Left ventricle myocardium inferior (tissue), 1 donor: ENCODE measurements at regions not wholly inside any gene's neighbourhood (a gene's known extent, or its start where the extent isn't known, plus 50 kb on each side); places are given as distances from the start of the nearest gene placed in this dataset.
"Not testable (repeated sequence)": the region's sequence is repeated elsewhere in the genome, so short reads cannot be mapped to it uniquely, and the experiment has no call there.

Source experiments
- DNase-seq: peaks from one replicate; pipeline ENCODE4 v3.0.0-alpha.2; 2020
- H3K27ac ChIP-seq: fragments of 200-600 bp; replicated peaks from 2 replicates; pipeline ENCODE4 v1.8.0; 2021
- H3K27me3 ChIP-seq: fragments of 200-600 bp; 2 replicates; pipeline ENCODE4 v1.8.0; 2021; ENCODE audit warnings: low read depth
- H3K36me3 ChIP-seq: fragments of 200-600 bp; 2 replicates; pipeline ENCODE4 v1.8.0; 2021
- H3K4me1 ChIP-seq: fragments of 200-600 bp; 2 replicates; pipeline ENCODE4 v1.8.0; 2021
- H3K4me3 ChIP-seq: fragments of 200-600 bp; 2 replicates; pipeline ENCODE4 v1.8.0; 2021; ENCODE audit warnings: mild to moderate bottlenecking, moderate library complexity
- H3K9me3 ChIP-seq: fragments of 200-600 bp; replicated peaks from 2 replicates; pipeline ENCODE4 v1.8.0; 2021
- intact Hi-C: fragments of 100-400 bp; cut with micrococcal nuclease; formaldehyde crosslinking; loops from one replicate; pipeline ENCODE4 v1.11.0; 2022
- TF ChIP-seq, protein P1 (sequence below): fragments of 200-600 bp; IDR thresholded peaks from 2 replicates; pipeline ENCODE4 v1.8.0; 2021; ENCODE audit warnings: antibody characterized with exemption, mild to moderate bottlenecking, borderline replicate concordance
- donor health status: DM: no; HTN: yes; CAD: no; lungs with severe emphysema.

DNA sequence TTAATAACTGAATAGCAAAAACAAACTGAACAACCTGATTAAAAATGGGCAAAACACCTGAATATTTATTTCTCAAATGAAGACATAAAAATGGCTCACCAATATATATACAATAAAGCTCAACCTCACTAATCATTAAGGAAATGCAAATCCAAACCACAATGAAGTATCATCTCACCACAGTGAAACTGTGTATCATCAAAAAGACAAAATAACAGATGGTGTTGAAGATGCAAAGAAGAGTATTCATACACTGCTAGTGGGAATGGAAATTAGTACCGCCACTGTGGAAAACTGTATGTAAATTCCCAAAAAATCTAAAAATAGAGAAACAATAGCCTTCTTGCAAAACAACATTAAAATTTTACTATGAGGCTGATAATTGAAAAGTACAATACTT lies 1660.1 kb upstream of the B3GALT2 start:
- Histone ChIP-seq H3K9me3 (no peaks in the 10 kb centered on the region), H3K27ac (no peak overlapping the region), H3K36me3 (no peaks in the 10 kb centered on the region), H3K4me1 (no peaks in the 10 kb centered on the region), H3K4me3 (no peak overlapping the region), H3K27me3 (no peaks in the 10 kb centered on the region)
- TF ChIP-seq, protein P1, sequence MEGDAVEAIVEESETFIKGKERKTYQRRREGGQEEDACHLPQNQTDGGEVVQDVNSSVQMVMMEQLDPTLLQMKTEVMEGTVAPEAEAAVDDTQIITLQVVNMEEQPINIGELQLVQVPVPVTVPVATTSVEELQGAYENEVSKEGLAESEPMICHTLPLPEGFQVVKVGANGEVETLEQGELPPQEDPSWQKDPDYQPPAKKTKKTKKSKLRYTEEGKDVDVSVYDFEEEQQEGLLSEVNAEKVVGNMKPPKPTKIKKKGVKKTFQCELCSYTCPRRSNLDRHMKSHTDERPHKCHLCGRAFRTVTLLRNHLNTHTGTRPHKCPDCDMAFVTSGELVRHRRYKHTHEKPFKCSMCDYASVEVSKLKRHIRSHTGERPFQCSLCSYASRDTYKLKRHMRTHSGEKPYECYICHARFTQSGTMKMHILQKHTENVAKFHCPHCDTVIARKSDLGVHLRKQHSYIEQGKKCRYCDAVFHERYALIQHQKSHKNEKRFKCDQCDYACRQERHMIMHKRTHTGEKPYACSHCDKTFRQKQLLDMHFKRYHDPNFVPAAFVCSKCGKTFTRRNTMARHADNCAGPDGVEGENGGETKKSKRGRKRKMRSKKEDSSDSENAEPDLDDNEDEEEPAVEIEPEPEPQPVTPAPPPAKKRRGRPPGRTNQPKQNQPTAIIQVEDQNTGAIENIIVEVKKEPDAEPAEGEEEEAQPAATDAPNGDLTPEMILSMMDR: no peak
- DNase-seq: no peak
- intact Hi-C loops: no loop called here

DNA sequence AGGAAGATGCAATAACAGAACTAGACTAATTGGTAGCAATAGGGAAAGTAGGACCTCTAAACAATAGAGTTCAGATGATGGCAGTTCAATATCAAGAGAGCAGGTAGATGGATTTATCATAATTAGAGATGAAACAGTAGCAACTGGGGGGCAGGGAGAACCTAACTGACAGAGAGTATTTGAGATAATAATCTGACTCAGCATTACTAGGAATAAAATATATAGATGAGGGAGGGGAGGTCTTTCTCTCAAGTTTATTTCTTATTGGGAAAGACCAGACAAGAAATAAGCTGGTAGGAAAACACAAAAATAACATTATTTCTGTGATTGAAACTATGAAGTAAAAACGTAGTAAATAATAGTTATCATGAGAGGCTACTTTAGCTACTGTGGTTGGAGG lies 1656.7 kb upstream of the B3GALT2 start:
- no peak overlapping the region for H3K4me3 ChIP-seq
- no peaks in the 10 kb centered on the region for H3K36me3 ChIP-seq
- peaks cover 11% of the 10 kb centered on the region for H3K9me3 ChIP-seq
- no peak for DNase-seq
- intact Hi-C loops: no loop called here
- TF ChIP-seq, protein P1: no peak
- H3K4me1 ChIP-seq: no peaks in the 10 kb centered on the region
- H3K27ac ChIP-seq: no peak overlapping the region
- no peaks in the 10 kb centered on the region for H3K27me3 ChIP-seq

DNA sequence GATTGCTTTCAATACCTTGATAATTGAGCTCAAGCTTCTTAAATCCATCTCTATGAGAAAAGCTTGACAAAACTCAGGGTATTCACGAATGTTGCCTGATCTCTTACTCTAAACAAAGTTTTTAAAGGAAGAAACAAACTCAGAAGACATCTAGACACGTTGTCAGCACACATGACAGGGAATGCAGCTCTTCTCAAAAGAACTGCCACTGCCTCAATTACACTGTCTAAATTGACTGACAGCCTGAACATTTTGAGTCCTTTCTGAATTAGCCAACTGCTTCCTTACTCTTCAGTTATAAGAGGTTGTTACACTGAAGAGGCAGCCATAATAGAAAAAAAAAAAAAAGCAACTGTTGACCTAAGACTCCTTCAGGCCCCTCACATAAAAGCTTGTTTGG lies 1646.7 kb upstream of the B3GALT2 start:
- Histone ChIP-seq H3K27me3 (no peaks in the 10 kb centered on the region), H3K4me3 (no peak overlapping the region), H3K36me3 (no peaks in the 10 kb centered on the region), H3K9me3 (peaks cover 4% of the 10 kb centered on the region), H3K27ac (no peak overlapping the region), H3K4me1 (no peaks in the 10 kb centered on the region)
- intact Hi-C loops: no loop called here
- no peak for DNase-seq
- TF ChIP-seq, protein P1: no peak

DNA sequence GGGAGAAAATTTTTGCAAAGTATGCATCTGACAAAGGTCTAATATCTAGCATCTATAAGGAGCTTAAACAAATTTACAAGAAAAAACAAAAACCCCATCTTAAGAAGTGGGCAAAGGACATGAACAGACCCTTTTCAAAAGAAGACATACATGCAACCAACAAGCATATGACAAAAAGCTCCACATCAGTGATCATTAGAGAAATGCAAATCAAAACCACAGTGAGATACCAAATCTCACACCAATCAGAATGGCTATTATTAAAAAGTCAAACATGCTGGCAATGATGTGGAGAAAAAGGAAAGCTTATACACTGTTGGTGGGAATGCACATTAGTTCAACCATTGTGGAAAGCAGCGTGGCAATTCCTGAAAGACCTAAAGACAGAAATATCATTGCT lies 1645.2 kb upstream of the B3GALT2 start:
- H3K27ac ChIP-seq, H3K36me3 ChIP-seq, DNase-seq, intact Hi-C loops, H3K9me3 ChIP-seq, H3K4me1 ChIP-seq, H3K27me3 ChIP-seq, H3K4me3 ChIP-seq: not testable (repeated sequence)

DNA sequence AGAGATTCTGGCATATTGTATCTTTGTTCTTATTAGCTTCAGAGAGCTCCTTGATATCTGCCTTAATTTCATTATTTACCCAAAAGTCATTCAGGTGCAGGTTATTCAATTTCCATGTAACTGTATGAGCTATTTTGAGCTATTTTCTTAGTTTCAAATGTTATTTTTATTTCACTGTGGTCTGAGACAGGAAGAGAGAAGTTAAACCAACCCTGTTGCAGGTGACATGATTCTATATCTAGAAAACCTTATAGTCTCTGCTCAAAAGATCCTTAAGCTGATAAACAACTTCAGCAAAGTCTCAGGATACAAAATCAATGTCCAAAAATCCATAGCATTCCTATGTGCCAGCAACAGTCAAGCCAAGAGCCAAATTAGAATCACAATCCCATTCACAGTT lies 1644.0 kb upstream of the B3GALT2 start:
- TF ChIP-seq, protein P1: no peak
- intact Hi-C loops: no loop called here
- Histone ChIP-seq H3K36me3 (no peaks in the 10 kb centered on the region), H3K9me3 (no peaks in the 10 kb centered on the region), H3K4me3 (no peak overlapping the region), H3K27me3 (no peaks in the 10 kb centered on the region), H3K4me1 (no peaks in the 10 kb centered on the region), H3K27ac (no peak overlapping the region)
- no peak for DNase-seq

DNA sequence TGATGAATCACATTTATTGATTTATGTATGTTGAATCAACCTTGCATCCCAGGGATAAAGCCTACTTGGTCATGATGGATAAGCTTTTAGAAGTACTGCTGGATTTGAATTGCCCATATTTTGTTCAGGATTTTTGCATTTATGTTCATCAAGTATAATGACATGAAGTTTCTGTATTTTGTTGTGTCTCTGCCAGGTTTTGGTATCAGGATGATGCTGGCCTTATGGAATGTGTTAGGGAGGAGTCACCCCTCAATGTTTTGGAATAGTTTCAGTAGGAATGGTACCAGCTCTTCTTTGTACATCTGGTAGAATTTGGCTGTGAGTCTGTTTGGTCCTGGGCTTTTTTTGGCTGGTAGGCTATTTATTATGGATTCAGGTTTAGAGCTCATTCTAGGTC lies 1643.1 kb upstream of the B3GALT2 start:
- intact Hi-C loops: no loop called here
- H3K4me1 ChIP-seq: no peaks in the 10 kb centered on the region
- TF ChIP-seq, protein P1: no peak
- H3K9me3 ChIP-seq: no peaks in the 10 kb centered on the region
- H3K27me3 ChIP-seq: no peaks in the 10 kb centered on the region
- no peak overlapping the region for H3K4me3 ChIP-seq
- no peaks in the 10 kb centered on the region for H3K36me3 ChIP-seq
- no peak overlapping the region for H3K27ac ChIP-seq
- DNase-seq: no peak
